ENCODE measurements at regions not wholly inside any gene's neighbourhood (a gene's known extent, or its start where the extent isn't known, plus 50 kb on each side); places are given as distances from the start of the nearest gene placed in this dataset.

DNA sequence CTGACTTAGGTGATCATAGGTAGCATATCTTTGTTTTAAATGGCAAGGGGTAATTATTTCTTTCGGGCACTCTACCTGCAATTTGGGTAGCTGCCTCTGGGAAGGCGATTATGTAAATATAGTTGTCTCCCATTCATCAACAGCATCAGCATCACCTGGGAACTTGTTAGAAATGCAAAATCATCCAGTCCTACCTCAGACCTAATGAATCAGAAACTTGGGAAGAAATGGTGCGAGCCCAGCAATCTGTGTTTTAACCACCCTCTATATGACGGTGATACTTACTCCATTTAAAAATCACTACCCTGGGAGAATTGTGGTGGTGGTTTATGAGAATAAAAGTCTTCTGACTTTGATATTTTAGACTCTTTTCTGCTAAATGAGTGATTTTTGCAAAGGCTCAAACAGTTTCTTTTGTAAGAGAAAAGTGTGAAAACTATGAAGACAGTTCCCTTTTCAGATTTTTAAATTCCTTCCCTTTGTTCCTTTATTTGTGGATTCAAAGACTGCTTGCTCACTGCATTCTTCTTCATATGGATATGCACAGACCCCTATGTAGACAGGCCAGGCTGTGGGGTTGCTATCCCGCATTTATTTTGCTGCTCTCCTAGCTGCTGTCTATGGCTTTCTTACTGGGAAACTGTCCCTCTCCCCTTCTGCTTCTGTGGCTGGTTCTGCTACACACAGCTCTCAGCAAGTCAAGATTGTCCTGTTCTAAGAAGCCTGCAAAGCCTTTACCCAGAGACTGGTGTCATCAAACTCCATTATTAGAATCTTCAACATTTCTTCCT, 365.3 kb downstream of the RNF144B start:
- peaks cover 5% of the 10 kb centered on the region for H3K9me3 Mint-ChIP-seq

DNA sequence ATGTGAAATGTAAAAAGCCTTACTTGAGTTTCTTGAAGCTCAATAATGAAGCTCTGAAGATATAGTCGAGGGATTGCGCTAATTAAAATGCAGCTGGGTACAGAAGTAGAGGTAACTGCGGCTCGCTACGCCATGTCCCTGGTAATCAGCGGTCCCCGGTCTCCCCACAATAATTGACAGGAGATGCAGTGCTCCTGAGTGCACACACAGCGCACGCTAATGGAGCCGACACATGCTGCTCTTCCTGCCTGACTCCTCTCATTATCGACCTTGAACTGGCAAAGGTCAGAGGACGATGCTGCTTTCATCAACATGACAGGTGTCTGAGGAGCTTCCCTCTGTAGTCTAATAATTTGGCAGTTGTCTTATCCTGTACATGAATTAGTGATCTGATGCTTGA, 365.9 kb downstream of the RNF144B start:
- peaks cover 9% of the 10 kb centered on the region for H3K9me3 Mint-ChIP-seq
- Histone ChIP-seq H3K9me3 (ENCODE audit: control insufficient read depth, low read length) (no peaks in the 10 kb centered on the region), H3K4me1 (ENCODE audit: control insufficient read depth, insufficient read depth, low read length) (peaks cover 4% of the 10 kb centered on the region), H3K27ac (ENCODE audit: low read depth, low read length) (no peak overlapping the region), H3K4me3 (ENCODE audit: low read length) (no peak overlapping the region), H3K9ac (ENCODE audit: extremely low read depth, low read length, poor library complexity, severe bottlenecking) (no peak overlapping the region), H3K36me3 (ENCODE audit: control insufficient read depth, insufficient read depth, low read length) (no peaks in the 10 kb centered on the region), H3K27me3 (ENCODE audit: control insufficient read depth, insufficient read depth, low read length, poor library complexity, severe bottlenecking) (no peaks in the 10 kb centered on the region)
- H3K27me3 Mint-ChIP-seq (ENCODE audit: insufficient read depth), result no peaks in the 10 kb centered on the region
- TF ChIP-seq, protein P1, sequence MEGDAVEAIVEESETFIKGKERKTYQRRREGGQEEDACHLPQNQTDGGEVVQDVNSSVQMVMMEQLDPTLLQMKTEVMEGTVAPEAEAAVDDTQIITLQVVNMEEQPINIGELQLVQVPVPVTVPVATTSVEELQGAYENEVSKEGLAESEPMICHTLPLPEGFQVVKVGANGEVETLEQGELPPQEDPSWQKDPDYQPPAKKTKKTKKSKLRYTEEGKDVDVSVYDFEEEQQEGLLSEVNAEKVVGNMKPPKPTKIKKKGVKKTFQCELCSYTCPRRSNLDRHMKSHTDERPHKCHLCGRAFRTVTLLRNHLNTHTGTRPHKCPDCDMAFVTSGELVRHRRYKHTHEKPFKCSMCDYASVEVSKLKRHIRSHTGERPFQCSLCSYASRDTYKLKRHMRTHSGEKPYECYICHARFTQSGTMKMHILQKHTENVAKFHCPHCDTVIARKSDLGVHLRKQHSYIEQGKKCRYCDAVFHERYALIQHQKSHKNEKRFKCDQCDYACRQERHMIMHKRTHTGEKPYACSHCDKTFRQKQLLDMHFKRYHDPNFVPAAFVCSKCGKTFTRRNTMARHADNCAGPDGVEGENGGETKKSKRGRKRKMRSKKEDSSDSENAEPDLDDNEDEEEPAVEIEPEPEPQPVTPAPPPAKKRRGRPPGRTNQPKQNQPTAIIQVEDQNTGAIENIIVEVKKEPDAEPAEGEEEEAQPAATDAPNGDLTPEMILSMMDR (conservative IDR thresholded peaks at IDR 0.05), result no peak
- no peak overlapping the region for H3K4me3 Mint-ChIP-seq
- DNase-seq, result peak; percentile 57
- H3K4me1 Mint-ChIP-seq, result peaks cover 71% of the 10 kb centered on the region
- 79 to 87% methylated on average over 12 of the region's 12 CpGs for WGBS, 2 experiments (ENCODE audit: insufficient coverage in 1 of 2, insufficient read length in 1 of 2)
- peaks cover 4% of the 10 kb centered on the region for H3K36me3 Mint-ChIP-seq (ENCODE audit: low read depth)
- peak overlapping the region; percentile 64 for H3K27ac Mint-ChIP-seq

More for the DNA sequence above, 365.3 kb downstream of the RNF144B start:
- Histone ChIP-seq H3K4me3 (ENCODE audit: low read length) (no peak overlapping the region), H3K4me1 (ENCODE audit: control insufficient read depth, insufficient read depth, low read length) (peaks cover 4% of the 10 kb centered on the region), H3K27ac (ENCODE audit: low read depth, low read length) (peak overlapping the region; percentile 8), H3K9ac (ENCODE audit: extremely low read depth, low read length, poor library complexity, severe bottlenecking) (no peak overlapping the region), H3K9me3 (ENCODE audit: control insufficient read depth, low read length) (no peaks in the 10 kb centered on the region), H3K36me3 (ENCODE audit: control insufficient read depth, insufficient read depth, low read length) (no peaks in the 10 kb centered on the region), H3K27me3 (ENCODE audit: control insufficient read depth, insufficient read depth, low read length, poor library complexity, severe bottlenecking) (no peaks in the 10 kb centered on the region)
- 27 to 50% methylated on average over 1 to 4 of the region's 5 CpGs for WGBS, 2 experiments (ENCODE audit: insufficient coverage in 1 of 2, insufficient read length in 1 of 2)
- no peaks in the 10 kb centered on the region for H3K27me3 Mint-ChIP-seq (ENCODE audit: insufficient read depth)
- peak; percentile 74 for DNase-seq
- peaks cover 3% of the 10 kb centered on the region for H3K36me3 Mint-ChIP-seq (ENCODE audit: low read depth)
- H3K4me3 Mint-ChIP-seq, result no peak overlapping the region
- TF ChIP-seq, protein P1 (conservative IDR thresholded peaks at IDR 0.05), result peak; percentile 24
- peaks cover 72% of the 10 kb centered on the region for H3K4me1 Mint-ChIP-seq
- peak overlapping the region; percentile 64 for H3K27ac Mint-ChIP-seq

DNA sequence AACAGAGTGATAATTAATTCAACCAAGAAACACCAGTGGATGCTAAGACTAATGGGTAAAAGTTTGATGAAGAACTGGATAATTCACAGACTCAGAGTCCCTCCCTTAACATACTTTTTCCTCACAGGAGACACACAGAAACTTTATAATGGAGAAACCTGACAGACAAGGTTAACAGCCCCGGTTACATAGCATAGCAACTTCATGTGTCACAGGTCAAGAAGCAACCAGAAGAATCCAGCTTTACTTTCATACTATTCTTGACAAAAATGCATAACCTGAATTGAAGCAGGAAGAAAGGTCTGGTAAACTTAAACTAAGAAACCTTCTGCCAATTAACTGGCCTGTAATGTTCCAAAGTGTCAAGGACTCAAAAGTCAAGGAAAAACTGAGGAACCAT, 375.9 kb downstream of the RNF144B start:
- 97 to 100% methylated on average over 1 of the region's 1 CpG for WGBS, 2 experiments (ENCODE audit: insufficient coverage in 1 of 2, insufficient read length in 1 of 2)
- no peak overlapping the region for H3K27ac ChIP-seq (ENCODE audit: low read depth, low read length)
- H3K9ac ChIP-seq (ENCODE audit: extremely low read depth, low read length, poor library complexity, severe bottlenecking), result no peak overlapping the region
- TF ChIP-seq, protein P1 (conservative IDR thresholded peaks at IDR 0.05), result no peak
- no peaks in the 10 kb centered on the region for H3K27me3 ChIP-seq (ENCODE audit: control insufficient read depth, insufficient read depth, low read length, poor library complexity, severe bottlenecking)
- no peak for DNase-seq
- no peaks in the 10 kb centered on the region for H3K36me3 ChIP-seq (ENCODE audit: control insufficient read depth, insufficient read depth, low read length)
- H3K27ac Mint-ChIP-seq, result no peak overlapping the region
- peaks cover 27% of the 10 kb centered on the region for H3K9me3 Mint-ChIP-seq
- no peaks in the 10 kb centered on the region for H3K9me3 ChIP-seq (ENCODE audit: control insufficient read depth, low read length)
- H3K4me3 Mint-ChIP-seq, result no peak overlapping the region
- no peaks in the 10 kb centered on the region for H3K27me3 Mint-ChIP-seq (ENCODE audit: insufficient read depth)
- H3K4me1 ChIP-seq (ENCODE audit: control insufficient read depth, insufficient read depth, low read length), result no peaks in the 10 kb centered on the region
- peaks cover 6% of the 10 kb centered on the region for H3K4me1 Mint-ChIP-seq
- H3K36me3 Mint-ChIP-seq (ENCODE audit: low read depth), result peaks cover 12% of the 10 kb centered on the region
- no peak overlapping the region for H3K4me3 ChIP-seq (ENCODE audit: low read length)

Measured in endodermal cell (in vitro differentiated cells).